ENCODE measurements at regions not wholly inside any gene's neighbourhood (a gene's known extent, or its start where the extent isn't known, plus 50 kb on each side); places are given as distances from the start of the nearest gene placed in this dataset.

DNA sequence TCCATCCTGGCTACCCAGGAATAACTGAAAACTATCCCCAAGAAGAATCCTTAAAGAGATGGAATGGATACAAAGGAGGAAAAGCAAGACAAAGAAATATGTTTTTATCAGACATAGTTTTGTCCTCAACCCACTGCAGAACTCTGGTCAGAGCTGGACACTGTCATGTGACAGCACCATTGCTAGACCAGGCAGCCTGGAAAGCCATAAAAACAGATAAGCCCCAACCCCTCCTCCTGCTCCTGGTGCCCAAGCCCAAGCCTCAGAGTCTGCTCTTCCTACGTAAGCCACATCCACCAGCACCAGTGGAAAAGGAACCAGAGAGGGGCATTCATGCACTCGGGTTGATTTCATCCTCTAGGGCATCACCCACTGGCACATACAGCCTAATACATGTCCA is 116.9 kb downstream of the TRIM29 start:
- H3K27me3 ChIP-seq (replicated peaks; ENCODE audit: insufficient read depth): no peaks in the 10 kb centered on the region
- H3K9me3 ChIP-seq: no peaks in the 10 kb centered on the region
- ATAC-seq (ENCODE audit: insufficient number of reproducible peaks, low FRiP score, low read depth) (no peak), DNase-seq (ENCODE audit: low spot score) (no peak)
- no peak overlapping the region for H3K4me3 ChIP-seq
- no peak overlapping the region for H3K27ac ChIP-seq
- H3K36me3 ChIP-seq: no peaks in the 10 kb centered on the region
- no peaks in the 10 kb centered on the region for H3K4me1 ChIP-seq (ENCODE audit: control insufficient read depth in 1 of 2, low read depth in 2 of 2)
- TF ChIP-seq, protein P1, sequence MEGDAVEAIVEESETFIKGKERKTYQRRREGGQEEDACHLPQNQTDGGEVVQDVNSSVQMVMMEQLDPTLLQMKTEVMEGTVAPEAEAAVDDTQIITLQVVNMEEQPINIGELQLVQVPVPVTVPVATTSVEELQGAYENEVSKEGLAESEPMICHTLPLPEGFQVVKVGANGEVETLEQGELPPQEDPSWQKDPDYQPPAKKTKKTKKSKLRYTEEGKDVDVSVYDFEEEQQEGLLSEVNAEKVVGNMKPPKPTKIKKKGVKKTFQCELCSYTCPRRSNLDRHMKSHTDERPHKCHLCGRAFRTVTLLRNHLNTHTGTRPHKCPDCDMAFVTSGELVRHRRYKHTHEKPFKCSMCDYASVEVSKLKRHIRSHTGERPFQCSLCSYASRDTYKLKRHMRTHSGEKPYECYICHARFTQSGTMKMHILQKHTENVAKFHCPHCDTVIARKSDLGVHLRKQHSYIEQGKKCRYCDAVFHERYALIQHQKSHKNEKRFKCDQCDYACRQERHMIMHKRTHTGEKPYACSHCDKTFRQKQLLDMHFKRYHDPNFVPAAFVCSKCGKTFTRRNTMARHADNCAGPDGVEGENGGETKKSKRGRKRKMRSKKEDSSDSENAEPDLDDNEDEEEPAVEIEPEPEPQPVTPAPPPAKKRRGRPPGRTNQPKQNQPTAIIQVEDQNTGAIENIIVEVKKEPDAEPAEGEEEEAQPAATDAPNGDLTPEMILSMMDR (IDR thresholded peaks at IDR 0.05): no peak

- DNase-seq (ENCODE audit: low spot score) (no peak), ATAC-seq (ENCODE audit: insufficient number of reproducible peaks, low FRiP score, low read depth) (no peak)
- H3K27ac ChIP-seq: no peak overlapping the region
- H3K9me3 ChIP-seq: no peaks in the 10 kb centered on the region
- no peak overlapping the region for H3K4me3 ChIP-seq
- H3K36me3 ChIP-seq: no peaks in the 10 kb centered on the region
- no peaks in the 10 kb centered on the region for H3K4me1 ChIP-seq (ENCODE audit: control insufficient read depth in 1 of 2, low read depth in 2 of 2)
- TF ChIP-seq, protein P1 (IDR thresholded peaks at IDR 0.05): no peak
- H3K27me3 ChIP-seq (replicated peaks; ENCODE audit: insufficient read depth): no peaks in the 10 kb centered on the region
These were observed 117.4 kb downstream of the TRIM29 start for GRCh38 chr11:120020486-120020885.

- H3K36me3 ChIP-seq: no peaks in the 10 kb centered on the region
- H3K27ac ChIP-seq: no peak overlapping the region
- H3K4me1 ChIP-seq (ENCODE audit: control insufficient read depth in 1 of 2, low read depth in 2 of 2): no peaks in the 10 kb centered on the region
- ATAC-seq (ENCODE audit: insufficient number of reproducible peaks, low FRiP score, low read depth) (no peak), DNase-seq (ENCODE audit: low spot score) (no peak)
- TF ChIP-seq, protein P1 (IDR thresholded peaks at IDR 0.05): no peak
- no peaks in the 10 kb centered on the region for H3K27me3 ChIP-seq (replicated peaks; ENCODE audit: insufficient read depth)
- no peaks in the 10 kb centered on the region for H3K9me3 ChIP-seq
- no peak overlapping the region for H3K4me3 ChIP-seq
These were observed 118.7 kb downstream of the TRIM29 start for GRCh38 chr11:120019191-120019590.

GRCh38 chr11:120017582-120018150 is 120.2 kb downstream of the TRIM29 start:
- H3K4me1 ChIP-seq (ENCODE audit: control insufficient read depth in 1 of 2, low read depth in 2 of 2): no peaks in the 10 kb centered on the region
- ATAC-seq (ENCODE audit: insufficient number of reproducible peaks, low FRiP score, low read depth) (no peak), DNase-seq (ENCODE audit: low spot score) (no peak)
- TF ChIP-seq, protein P1 (IDR thresholded peaks at IDR 0.05): no peak
- H3K27me3 ChIP-seq (replicated peaks; ENCODE audit: insufficient read depth): no peaks in the 10 kb centered on the region
- no peaks in the 10 kb centered on the region for H3K9me3 ChIP-seq
- no peak overlapping the region for H3K27ac ChIP-seq
- no peak overlapping the region for H3K4me3 ChIP-seq
- H3K36me3 ChIP-seq: no peaks in the 10 kb centered on the region

DNA sequence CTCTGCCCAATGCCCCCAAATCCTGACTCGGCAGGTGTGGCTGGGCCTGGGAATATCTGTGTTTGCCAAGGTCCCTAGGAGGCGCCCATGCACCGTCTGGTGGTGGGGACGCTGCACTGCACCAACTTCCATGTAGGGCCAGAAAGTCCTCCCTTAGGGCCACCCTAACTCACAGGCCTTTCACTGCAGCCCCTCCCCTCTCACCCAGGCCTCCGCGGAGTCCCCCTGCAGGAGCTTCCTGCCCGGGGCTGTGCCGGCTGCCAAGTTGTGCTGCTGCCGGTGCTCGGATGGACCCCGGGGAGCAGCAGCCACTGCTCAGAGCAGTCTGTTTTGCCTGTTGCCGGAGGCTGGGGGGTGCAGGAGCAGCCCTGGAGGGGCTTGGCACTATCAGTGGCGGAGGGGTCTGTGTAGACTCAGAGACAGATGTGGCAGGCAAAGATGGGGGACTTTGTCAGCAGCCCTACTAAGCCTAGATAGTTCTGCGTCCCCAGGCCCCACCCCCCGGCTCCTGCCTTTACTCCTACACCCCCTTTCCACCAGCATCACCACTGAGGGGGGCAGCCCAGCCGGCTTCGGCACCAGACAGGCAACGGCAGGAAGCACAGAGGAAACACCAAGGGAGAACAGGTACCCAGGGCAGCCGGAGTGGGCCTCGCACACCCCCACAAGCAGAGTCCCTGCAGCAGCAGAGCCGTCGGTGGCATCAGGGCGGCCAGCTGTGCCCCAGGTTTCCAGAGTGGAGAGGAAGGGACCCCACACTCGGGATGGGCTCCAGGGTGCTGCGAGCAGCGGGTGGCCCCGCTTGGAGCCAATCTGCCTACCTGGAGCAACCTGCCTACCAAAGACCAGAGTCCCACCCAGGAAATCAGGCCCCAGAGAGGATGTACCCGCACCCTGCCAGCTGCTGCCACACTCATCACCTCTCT is 124.3 kb downstream of the TRIM29 start:
- H3K36me3 ChIP-seq: no peaks in the 10 kb centered on the region
- ATAC-seq (ENCODE audit: insufficient number of reproducible peaks, low FRiP score, low read depth) (no peak), DNase-seq (ENCODE audit: low spot score) (no peak)
- H3K27ac ChIP-seq: no peak overlapping the region
- TF ChIP-seq, protein P1 (IDR thresholded peaks at IDR 0.05): peak; percentile 60
- no peaks in the 10 kb centered on the region for H3K9me3 ChIP-seq
- no peak overlapping the region for H3K4me3 ChIP-seq
- H3K27me3 ChIP-seq (replicated peaks; ENCODE audit: insufficient read depth): no peaks in the 10 kb centered on the region
- H3K4me1 ChIP-seq (ENCODE audit: control insufficient read depth in 1 of 2, low read depth in 2 of 2): no peaks in the 10 kb centered on the region
